ENCODE measurements at regions not wholly inside any gene's neighbourhood (a gene's known extent, or its start where the extent isn't known, plus 50 kb on each side); places are given as distances from the start of the nearest gene placed in this dataset.

GRCh38 chr22:27303718-27304117, 497.8 kb downstream of the MN1 start:
- no peak for TF ChIP-seq POLR2A (IDR thresholded peaks at IDR 0.05; ENCODE audit: extremely low read depth, insufficient read length)
- no peak for TF ChIP-seq CTCF (IDR thresholded peaks at IDR 0.05; ENCODE audit: low read depth, low read length)
- no peak for TF ChIP-seq MAX (IDR thresholded peaks at IDR 0.05; ENCODE audit: low read depth, low read length)
- no peak for TF ChIP-seq MYC (IDR thresholded peaks at IDR 0.05; ENCODE audit: low read depth, low read length)

Measured in NB4 (cell line).